ENCODE measurements at regions not wholly inside any gene's neighbourhood (a gene's known extent, or its start where the extent isn't known, plus 50 kb on each side); places are given as distances from the start of the nearest gene placed in this dataset.

DNA sequence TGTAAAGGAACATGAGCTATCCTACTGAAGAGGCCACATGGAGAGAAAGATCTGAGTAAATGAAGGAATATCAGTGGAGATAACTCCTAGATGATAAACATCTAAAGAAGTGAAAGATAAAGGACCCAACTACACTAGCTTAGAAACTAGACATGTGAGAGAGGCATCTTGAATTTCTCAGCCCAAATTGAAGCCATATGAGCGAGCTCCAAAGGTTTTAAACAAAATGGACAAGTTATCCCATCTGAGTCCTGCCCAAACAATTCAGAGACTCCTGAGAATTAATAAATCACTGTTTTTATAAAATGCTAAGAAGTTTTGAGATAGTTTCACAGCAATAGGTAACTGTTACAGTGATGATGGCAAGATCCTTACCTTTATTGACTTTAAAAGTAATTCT, 438.9 kb downstream of the NAV3 start:
- no peak for TF ChIP-seq EP300 (IDR thresholded peaks at IDR 0.05)
- no peak for TF ChIP-seq POLR2A (IDR thresholded peaks at IDR 0.05)
- TF ChIP-seq, protein P1, sequence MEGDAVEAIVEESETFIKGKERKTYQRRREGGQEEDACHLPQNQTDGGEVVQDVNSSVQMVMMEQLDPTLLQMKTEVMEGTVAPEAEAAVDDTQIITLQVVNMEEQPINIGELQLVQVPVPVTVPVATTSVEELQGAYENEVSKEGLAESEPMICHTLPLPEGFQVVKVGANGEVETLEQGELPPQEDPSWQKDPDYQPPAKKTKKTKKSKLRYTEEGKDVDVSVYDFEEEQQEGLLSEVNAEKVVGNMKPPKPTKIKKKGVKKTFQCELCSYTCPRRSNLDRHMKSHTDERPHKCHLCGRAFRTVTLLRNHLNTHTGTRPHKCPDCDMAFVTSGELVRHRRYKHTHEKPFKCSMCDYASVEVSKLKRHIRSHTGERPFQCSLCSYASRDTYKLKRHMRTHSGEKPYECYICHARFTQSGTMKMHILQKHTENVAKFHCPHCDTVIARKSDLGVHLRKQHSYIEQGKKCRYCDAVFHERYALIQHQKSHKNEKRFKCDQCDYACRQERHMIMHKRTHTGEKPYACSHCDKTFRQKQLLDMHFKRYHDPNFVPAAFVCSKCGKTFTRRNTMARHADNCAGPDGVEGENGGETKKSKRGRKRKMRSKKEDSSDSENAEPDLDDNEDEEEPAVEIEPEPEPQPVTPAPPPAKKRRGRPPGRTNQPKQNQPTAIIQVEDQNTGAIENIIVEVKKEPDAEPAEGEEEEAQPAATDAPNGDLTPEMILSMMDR (IDR thresholded peaks at IDR 0.05): no peak
- no peak for TF ChIP-seq POLR2AphosphoS5 (IDR thresholded peaks at IDR 0.05)

Data from suprapubic skin (tissue), 4 donors.